HCT116 (cell line): ENCODE measurements at regions not wholly inside any gene's neighbourhood (a gene's known extent, or its start where the extent isn't known, plus 50 kb on each side); places are given as distances from the start of the nearest gene placed in this dataset.

ENCODE experiments used
- ATAC-seq: fragments of 200-7000 bp; cut with Tn5 transposase; 2 replicates; pipeline ENCODE4 v1.9.1; 2020; ENCODE audit warnings: mild to moderate bottlenecking, moderate library complexity
- BruUV-seq: library from RNA; stranded (reverse); fragments of 400-500 nt; replicated peaks from 2 replicates; lab custom pipeline; 2021; lab: Mats Ljungman, UMichigan
- CTCF ChIA-PET: fragments of 300-600 bp; sonication (Branson Sonifier 250); formaldehyde crosslinking; loops from one replicate; lab custom pipeline; 2021; ENCODE audit warnings: antibody characterized with exemption; lab: Charles Lee
- POLR2A ChIA-PET: fragments of 300-600, 350-600 bp; sonication (Branson Sonifier 250); formaldehyde crosslinking; loops from one replicate; lab custom pipeline; 2021; ENCODE audit warnings: antibody characterized with exemption; lab: Charles Lee
- RAD21 ChIA-PET, 2 experiments: fragments of 300-600 bp; sonication (Branson Sonifier 250); formaldehyde crosslinking; loops; one replicate each; lab custom pipeline; 2023; ENCODE audit warnings: low total read pairs in 2 of 2; ENCODE audit not compliant: uncharacterized antibody in 2 of 2, unreplicated experiment in 2 of 2, low non-redundant PET in 1 of 2; lab: Charles Lee
- DNase-seq: peaks from one replicate; pipeline ENCODE4 v3.0.0-alpha.2; 2010; ENCODE audit warnings: low read depth, low spot score
- H2AFZ ChIP-seq: fragments of 200-600 bp; shearing (Covaris generic), sonication (generic); 2 replicates; pipeline ENCODE4 v1.6.1; 2017; ENCODE audit warnings: low read depth, mixed run types, mixed read lengths, antibody characterized with exemption, low read length; ENCODE audit not compliant: poor library complexity, severe bottlenecking
- H3K27ac ChIP-seq: 2 replicates; pipeline ENCODE4 v1.5.1; 2012; ENCODE audit warnings: low read depth, low read length
- H3K27me3 ChIP-seq: fragments of 200-600 bp; sonication (generic); 2 replicates; pipeline ENCODE4 v1.6.1; 2016; ENCODE audit warnings: mixed run types, low read length, mixed read lengths; ENCODE audit not compliant: insufficient read depth
- H3K36me3 ChIP-seq, 2 experiments: fragments of 200-500 bp in 1 of 2; fragments of 200-600 bp in 1 of 2; sonication (Bioruptor generic) in 1 of 2; sonication (generic) in 1 of 2; 2 replicates each; pipeline versions ENCODE4 v1.5.1 to v1.6.1; 2014 to 2016; ENCODE audit warnings: low read length in 2 of 2, inconsistent platforms in 1 of 2, mixed read lengths in 1 of 2, mixed run types in 1 of 2; ENCODE audit not compliant: insufficient read depth in 2 of 2, control insufficient read depth in 1 of 2
- H3K4me1 ChIP-seq, 2 experiments: fragments of 200-600 bp in 1 of 2; sonication (generic) in 1 of 2; 2 replicates each; pipeline versions ENCODE4 v1.5.1 to v1.6.1; 2012 to 2017; ENCODE audit warnings: low read length in 2 of 2, inconsistent platforms in 1 of 2, mild to moderate bottlenecking in 1 of 2, mixed read lengths in 1 of 2, mixed run types in 1 of 2, moderate library complexity in 1 of 2; ENCODE audit not compliant: insufficient read depth in 2 of 2, control insufficient read depth in 1 of 2
- H3K4me2 ChIP-seq: fragments of 200-600 bp; sonication (generic); 2 replicates; pipeline ENCODE4 v1.6.1; 2017; ENCODE audit warnings: mixed run types, low read length, mixed read lengths
- H3K4me3 ChIP-seq, 2 experiments: fragments of 200-600 bp in 1 of 2; sonication (generic) in 1 of 2; replicated peaks in 1 of 2; 2 replicates each; pipeline ENCODE4 v1.5.1; 2011 to 2016; ENCODE audit warnings: low read length in 2 of 2, control low read depth in 1 of 2, low read depth in 1 of 2, mild to moderate bottlenecking in 1 of 2, mixed read lengths in 1 of 2, mixed run types in 1 of 2
- H3K79me2 ChIP-seq: fragments of 200-600 bp; sonication (generic); 2 replicates; pipeline ENCODE4 v1.6.1; 2017; ENCODE audit warnings: mild to moderate bottlenecking, mixed run types, low read length, moderate library complexity, mixed read lengths; ENCODE audit not compliant: insufficient read depth
- H3K9ac ChIP-seq: fragments of 200-600 bp; sonication (generic); 2 replicates; pipeline ENCODE4 v1.6.1; 2016; ENCODE audit warnings: low read length, mixed read lengths
- H3K9me2 ChIP-seq: fragments of 200-600 bp; sonication (generic), shearing (Covaris generic); 2 replicates; pipeline ENCODE4 v1.6.1; 2017; ENCODE audit warnings: mixed run types, mild to moderate bottlenecking, moderate library complexity; ENCODE audit not compliant: insufficient read depth
- H3K9me3 ChIP-seq, 2 experiments: fragments of 200-500 bp in 1 of 2; fragments of 200-600 bp in 1 of 2; sonication (Bioruptor generic) in 1 of 2; sonication (generic) in 1 of 2; 2 replicates each; pipeline ENCODE4 v1.6.1; 2014 to 2017; ENCODE audit warnings: low read length in 2 of 2, mixed read lengths in 2 of 2, inconsistent platforms in 1 of 2, low read depth in 1 of 2, mild to moderate bottlenecking in 1 of 2, mixed run types in 1 of 2, moderate library complexity in 1 of 2; ENCODE audit not compliant: control insufficient read depth in 1 of 2, insufficient read depth in 1 of 2
- H4K20me1 ChIP-seq: fragments of 200-600 bp; sonication (generic), shearing (Covaris generic); 2 replicates; pipeline ENCODE4 v1.6.1; 2017; ENCODE audit warnings: mixed run types, mild to moderate bottlenecking, moderate library complexity; ENCODE audit not compliant: insufficient read depth
- CBX3 ChIP-seq: IDR thresholded peaks from 2 replicates; pipeline ENCODE4 v1.6.1; 2012; ENCODE audit warnings: low read depth
- CEBPB ChIP-seq: IDR thresholded peaks from 2 replicates; pipeline ENCODE4 v1.6.1; 2012; ENCODE audit warnings: low read depth
- EGR1 ChIP-seq: IDR thresholded peaks from 2 replicates; pipeline ENCODE4 v1.6.1; 2012; ENCODE audit warnings: low read depth
- ELF1 ChIP-seq: IDR thresholded peaks from 2 replicates; pipeline ENCODE4 v1.6.1; 2012; ENCODE audit warnings: low read depth, borderline replicate concordance
- EZH2phosphoT487 ChIP-seq: fragments of 200-600 bp; IDR thresholded peaks from 2 replicates; pipeline ENCODE4 v1.6.1; 2018; ENCODE audit warnings: antibody characterized with exemption, borderline replicate concordance
- FOSL1 ChIP-seq: IDR thresholded peaks from 2 replicates; pipeline ENCODE4 v1.6.1; 2012; ENCODE audit warnings: low read depth
- JUND ChIP-seq: IDR thresholded peaks from 2 replicates; pipeline ENCODE4 v1.6.1; 2012
- POLR2AphosphoS5 ChIP-seq: IDR thresholded peaks from 2 replicates; pipeline ENCODE4 v1.6.1; 2011; ENCODE audit warnings: mild to moderate bottlenecking, low read depth, low read length, moderate library complexity
- RAD21 ChIP-seq: IDR thresholded peaks from 2 replicates; pipeline ENCODE4 v1.6.1; 2012; ENCODE audit warnings: low read depth, mild to moderate bottlenecking
- SIN3A ChIP-seq: IDR thresholded peaks from 2 replicates; pipeline ENCODE4 v1.6.1; 2012; ENCODE audit warnings: low read depth
- SP1 ChIP-seq: IDR thresholded peaks from 2 replicates; pipeline ENCODE4 v1.6.1; 2012; ENCODE audit warnings: low read depth
- SRF ChIP-seq: IDR thresholded peaks from 2 replicates; pipeline ENCODE4 v1.6.1; 2012; ENCODE audit warnings: low read depth
- TCF7L2 ChIP-seq: IDR thresholded peaks from 2 replicates; pipeline ENCODE4 v1.7.0; 2011; ENCODE audit warnings: borderline replicate concordance, inconsistent platforms; ENCODE audit not compliant: insufficient read depth, insufficient read length; ENCODE audit errors: extremely low read depth
- YY1 ChIP-seq: IDR thresholded peaks from 2 replicates; pipeline ENCODE4 v1.6.1; 2011; ENCODE audit warnings: low read length, low read depth, moderate library complexity, mild to moderate bottlenecking; ENCODE audit not compliant: insufficient replicate concordance; ENCODE audit errors: extremely low read depth
- ZFX ChIP-seq: fragments of 450-650 bp; IDR thresholded peaks from 2 replicates; pipeline ENCODE4 v1.6.1; 2017
- ZNF274 ChIP-seq: fragments of 200-500 bp; sonication (Bioruptor generic); IDR thresholded peaks from 2 replicates; pipeline ENCODE4 v1.6.1; 2014; ENCODE audit warnings: mild to moderate bottlenecking, low read depth, low read length, inconsistent platforms
- intact Hi-C: fragments of 100-400 bp; cut with micrococcal nuclease; formaldehyde crosslinking; loops from 2 replicates; pipeline ENCODE4 v1.10.0; 2022
- TF ChIP-seq, protein P1 (sequence below): IDR thresholded peaks from 2 replicates; pipeline ENCODE4 v1.6.1; 2012; ENCODE audit warnings: low read depth
- TF ChIP-seq, protein P2 (sequence below): IDR thresholded peaks from 2 replicates; pipeline ENCODE4 v1.6.1; 2012
- TF ChIP-seq, protein P3 (sequence below): IDR thresholded peaks from 2 replicates; pipeline ENCODE4 v1.6.1; 2011; ENCODE audit warnings: mild to moderate bottlenecking, low read length, moderate library complexity; ENCODE audit not compliant: insufficient replicate concordance; ENCODE audit errors: extremely low read depth
- TF ChIP-seq, protein P4 (sequence below), 3 experiments: fragments of 200-600 bp in 1 of 3; sonication (generic) in 1 of 3; IDR thresholded peaks in 2 of 3; conservative IDR thresholded peaks in 1 of 3; 2 replicates each; pipeline ENCODE4 v1.5.1; 2012 to 2017; ENCODE audit warnings: low read depth in 2 of 3, low read length in 2 of 3, antibody characterized with exemption in 1 of 3, borderline replicate concordance in 1 of 3, control low read depth in 1 of 3, mild to moderate bottlenecking in 1 of 3, mixed read lengths in 1 of 3, mixed run types in 1 of 3, moderate library complexity in 1 of 3; ENCODE audit not compliant: insufficient read depth in 1 of 3

DNA sequence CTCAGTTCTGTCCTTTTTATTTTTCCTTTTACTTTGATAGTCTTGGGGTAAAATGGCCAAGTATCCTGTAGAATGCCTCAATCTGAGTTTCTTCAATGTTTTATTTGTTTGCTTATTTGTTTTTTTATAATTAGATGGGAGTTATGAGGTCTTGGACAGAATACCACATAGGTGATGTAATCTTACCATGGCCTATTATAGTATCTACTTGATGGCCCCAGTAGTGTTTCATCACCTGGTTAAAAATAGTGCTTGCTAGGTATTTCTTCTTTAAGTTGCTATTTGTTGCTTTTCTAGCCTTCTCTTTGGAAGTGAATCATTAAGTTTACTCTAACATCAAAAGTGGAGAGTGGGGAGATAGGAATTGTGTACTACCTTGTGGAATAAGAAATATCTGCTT lies 1020.0 kb upstream of the KCND2 start:
- RAD21 ChIA-PET, result no interaction called here

More for the DNA sequence above, 1020.0 kb upstream of the KCND2 start:
- Histone ChIP-seq H3K4me1 (peaks cover 0 to 5% of the 10 kb centered on the region in 2 experiments; a peak in 2 of 4 replicates), H3K9me2 (no peaks in the 10 kb centered on the region; the same call in 1 of the 2 replicates), H2AFZ (no peak overlapping the region), H3K79me2 (no peaks in the 10 kb centered on the region), H3K36me3 (no peaks in the 10 kb centered on the region), H3K4me3 (no peak overlapping the region), H3K4me2 (no peak overlapping the region), H3K27ac (no peak overlapping the region), H3K27me3 (no peaks in the 10 kb centered on the region), H4K20me1 (no peaks in the 10 kb centered on the region), H3K9ac (no peak overlapping the region), H3K9me3 (no peaks in the 10 kb centered on the region)
- intact Hi-C loops, result no loop called here
- TF ChIP-seq ELF1 (no peak), CEBPB (no peak), EGR1 (no peak), SIN3A (no peak), RAD21 (no peak), CBX3 (no peak), TCF7L2 (no peak), SP1 (no peak), YY1 (no peak), FOSL1 (no peak), ZNF274 (no peak), ZFX (no peak), SRF (no peak), POLR2AphosphoS5 (no peak), JUND (no peak), EZH2phosphoT487 (no peak)
- TF ChIP-seq, protein P1, sequence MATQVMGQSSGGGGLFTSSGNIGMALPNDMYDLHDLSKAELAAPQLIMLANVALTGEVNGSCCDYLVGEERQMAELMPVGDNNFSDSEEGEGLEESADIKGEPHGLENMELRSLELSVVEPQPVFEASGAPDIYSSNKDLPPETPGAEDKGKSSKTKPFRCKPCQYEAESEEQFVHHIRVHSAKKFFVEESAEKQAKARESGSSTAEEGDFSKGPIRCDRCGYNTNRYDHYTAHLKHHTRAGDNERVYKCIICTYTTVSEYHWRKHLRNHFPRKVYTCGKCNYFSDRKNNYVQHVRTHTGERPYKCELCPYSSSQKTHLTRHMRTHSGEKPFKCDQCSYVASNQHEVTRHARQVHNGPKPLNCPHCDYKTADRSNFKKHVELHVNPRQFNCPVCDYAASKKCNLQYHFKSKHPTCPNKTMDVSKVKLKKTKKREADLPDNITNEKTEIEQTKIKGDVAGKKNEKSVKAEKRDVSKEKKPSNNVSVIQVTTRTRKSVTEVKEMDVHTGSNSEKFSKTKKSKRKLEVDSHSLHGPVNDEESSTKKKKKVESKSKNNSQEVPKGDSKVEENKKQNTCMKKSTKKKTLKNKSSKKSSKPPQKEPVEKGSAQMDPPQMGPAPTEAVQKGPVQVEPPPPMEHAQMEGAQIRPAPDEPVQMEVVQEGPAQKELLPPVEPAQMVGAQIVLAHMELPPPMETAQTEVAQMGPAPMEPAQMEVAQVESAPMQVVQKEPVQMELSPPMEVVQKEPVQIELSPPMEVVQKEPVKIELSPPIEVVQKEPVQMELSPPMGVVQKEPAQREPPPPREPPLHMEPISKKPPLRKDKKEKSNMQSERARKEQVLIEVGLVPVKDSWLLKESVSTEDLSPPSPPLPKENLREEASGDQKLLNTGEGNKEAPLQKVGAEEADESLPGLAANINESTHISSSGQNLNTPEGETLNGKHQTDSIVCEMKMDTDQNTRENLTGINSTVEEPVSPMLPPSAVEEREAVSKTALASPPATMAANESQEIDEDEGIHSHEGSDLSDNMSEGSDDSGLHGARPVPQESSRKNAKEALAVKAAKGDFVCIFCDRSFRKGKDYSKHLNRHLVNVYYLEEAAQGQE, result no peak
- TF ChIP-seq, protein P2, sequence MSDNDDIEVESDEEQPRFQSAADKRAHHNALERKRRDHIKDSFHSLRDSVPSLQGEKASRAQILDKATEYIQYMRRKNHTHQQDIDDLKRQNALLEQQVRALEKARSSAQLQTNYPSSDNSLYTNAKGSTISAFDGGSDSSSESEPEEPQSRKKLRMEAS, result no peak
- TF ChIP-seq, protein P3, sequence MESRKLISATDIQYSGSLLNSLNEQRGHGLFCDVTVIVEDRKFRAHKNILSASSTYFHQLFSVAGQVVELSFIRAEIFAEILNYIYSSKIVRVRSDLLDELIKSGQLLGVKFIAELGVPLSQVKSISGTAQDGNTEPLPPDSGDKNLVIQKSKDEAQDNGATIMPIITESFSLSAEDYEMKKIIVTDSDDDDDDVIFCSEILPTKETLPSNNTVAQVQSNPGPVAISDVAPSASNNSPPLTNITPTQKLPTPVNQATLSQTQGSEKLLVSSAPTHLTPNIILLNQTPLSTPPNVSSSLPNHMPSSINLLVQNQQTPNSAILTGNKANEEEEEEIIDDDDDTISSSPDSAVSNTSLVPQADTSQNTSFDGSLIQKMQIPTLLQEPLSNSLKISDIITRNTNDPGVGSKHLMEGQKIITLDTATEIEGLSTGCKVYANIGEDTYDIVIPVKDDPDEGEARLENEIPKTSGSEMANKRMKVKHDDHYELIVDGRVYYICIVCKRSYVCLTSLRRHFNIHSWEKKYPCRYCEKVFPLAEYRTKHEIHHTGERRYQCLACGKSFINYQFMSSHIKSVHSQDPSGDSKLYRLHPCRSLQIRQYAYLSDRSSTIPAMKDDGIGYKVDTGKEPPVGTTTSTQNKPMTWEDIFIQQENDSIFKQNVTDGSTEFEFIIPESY, result no peak
- TF ChIP-seq, protein P4, sequence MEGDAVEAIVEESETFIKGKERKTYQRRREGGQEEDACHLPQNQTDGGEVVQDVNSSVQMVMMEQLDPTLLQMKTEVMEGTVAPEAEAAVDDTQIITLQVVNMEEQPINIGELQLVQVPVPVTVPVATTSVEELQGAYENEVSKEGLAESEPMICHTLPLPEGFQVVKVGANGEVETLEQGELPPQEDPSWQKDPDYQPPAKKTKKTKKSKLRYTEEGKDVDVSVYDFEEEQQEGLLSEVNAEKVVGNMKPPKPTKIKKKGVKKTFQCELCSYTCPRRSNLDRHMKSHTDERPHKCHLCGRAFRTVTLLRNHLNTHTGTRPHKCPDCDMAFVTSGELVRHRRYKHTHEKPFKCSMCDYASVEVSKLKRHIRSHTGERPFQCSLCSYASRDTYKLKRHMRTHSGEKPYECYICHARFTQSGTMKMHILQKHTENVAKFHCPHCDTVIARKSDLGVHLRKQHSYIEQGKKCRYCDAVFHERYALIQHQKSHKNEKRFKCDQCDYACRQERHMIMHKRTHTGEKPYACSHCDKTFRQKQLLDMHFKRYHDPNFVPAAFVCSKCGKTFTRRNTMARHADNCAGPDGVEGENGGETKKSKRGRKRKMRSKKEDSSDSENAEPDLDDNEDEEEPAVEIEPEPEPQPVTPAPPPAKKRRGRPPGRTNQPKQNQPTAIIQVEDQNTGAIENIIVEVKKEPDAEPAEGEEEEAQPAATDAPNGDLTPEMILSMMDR (IDR thresholded peaks at IDR 0.05 in 2 of 3, conservative IDR thresholded peaks at IDR 0.05 in 1 of 3; ENCODE audit: borderline replicate concordance in 1 of 3, insufficient read depth in 1 of 3, low read depth in 2 of 3, low read length in 2 of 3), result no peak
- CTCF ChIA-PET, result no interaction called here
- POLR2A ChIA-PET, result no interaction called here
- ATAC-seq (no peak), DNase-seq (no peak)
- no TSS peak for BruUV-seq
